Spleen (tissue), 11 donors: ENCODE measurements at regions not wholly inside any gene's neighbourhood (a gene's known extent, or its start where the extent isn't known, plus 50 kb on each side); places are given as distances from the start of the nearest gene placed in this dataset.

Experiments
- DNase-seq: peaks from one replicate; pipeline ENCODE4 v3.0.0-alpha.2; 2020
- H3K27ac ChIP-seq, 8 donors: fragments of 200-600 bp; sonication (generic) in 7 of 8; 1 replicate in 4 of 8; 2 replicates in 4 of 8; pipeline versions ENCODE4 v1.5.0 to v1.8.0; 2016 to 2021; ENCODE audit warnings: inconsistent platforms in 4 of 8, mild to moderate bottlenecking in 4 of 8, moderate library complexity in 1 of 8
- H3K27me3 ChIP-seq, 7 donors: fragments of 200-600 bp; sonication (generic) in 6 of 7; replicated peaks in 1 of 7; 1 replicate in 4 of 7; 2 replicates in 3 of 7; pipeline versions ENCODE4 v1.5.0 to v1.8.0; 2016 to 2021; ENCODE audit warnings: inconsistent platforms in 3 of 7, mild to moderate bottlenecking in 1 of 7
- H3K36me3 ChIP-seq, 6 donors: fragments of 200-600 bp; sonication (generic) in 5 of 6; 1 replicate in 4 of 6; 2 replicates in 2 of 6; pipeline versions ENCODE4 v1.5.0 to v1.8.0; 2016 to 2021; ENCODE audit warnings: inconsistent platforms in 2 of 6
- H3K4me1 ChIP-seq, 6 donors: fragments of 200-600 bp; sonication (generic) in 5 of 6; 1 replicate in 3 of 6; 2 replicates in 3 of 6; pipeline versions ENCODE4 v1.5.0 to v1.8.0; 2016 to 2021; ENCODE audit warnings: inconsistent platforms in 3 of 6
- H3K4me3 ChIP-seq, 8 donors: fragments of 200-600 bp; sonication (generic) in 7 of 8; 1 replicate in 4 of 8; 2 replicates in 4 of 8; pipeline versions ENCODE4 v1.5.0 to v1.8.0; 2016 to 2021; ENCODE audit warnings: inconsistent platforms in 4 of 8, mild to moderate bottlenecking in 4 of 8, moderate library complexity in 2 of 8
- H3K9me3 ChIP-seq, 8 donors: fragments of 200-600 bp; sonication (generic) in 7 of 8; 1 replicate in 4 of 8; 2 replicates in 4 of 8; pipeline versions ENCODE4 v1.5.0 to v1.8.0; 2016 to 2021; ENCODE audit warnings: inconsistent platforms in 4 of 8
- CTCF ChIP-seq, 11 experiments: fragments of 200-600 bp in 7 of 11; fragments of 450-650 bp in 4 of 11; sonication (generic) in 4 of 11; IDR thresholded peaks in 8 of 11; conservative IDR thresholded peaks in 3 of 11; 1 replicate in 7 of 11; 2 replicates in 4 of 11; pipeline versions ENCODE4 v1.4.0 to v1.8.0; 2016 to 2021; ENCODE audit warnings: antibody characterized with exemption in 11 of 11, inconsistent platforms in 4 of 11, mild to moderate bottlenecking in 1 of 11
- POLR2A ChIP-seq, 3 donors: fragments of 450-650 bp; IDR thresholded peaks; one replicate each; pipeline ENCODE4 v1.5.1; 2017; ENCODE audit warnings: antibody characterized with exemption in 3 of 3, mild to moderate bottlenecking in 1 of 3
- POLR2AphosphoS5 ChIP-seq, 3 donors: sonication (generic); formaldehyde crosslinking; IDR thresholded peaks; one replicate each; pipeline ENCODE4 v1.5.1; 2017; ENCODE audit warnings: antibody characterized with exemption in 3 of 3
- WGBS, 5 donors: extraction: QIAGEN DNeasy Blood & Tissue Kit in 3 of 5; methylation state at CpG; one replicate each; pipeline versions ENCODE4 v1.1.5 to v1.1.7; 2013 to 2018; 5-methylcytosine and 5-hydroxymethylcytosine counted together
- intact Hi-C: fragments of 100-400 bp; cut with DNase I; formaldehyde crosslinking; loops from one replicate; pipeline ENCODE4 v1.15.0; 2023; ENCODE audit warnings: low total_unique reads
- donor health status: healthy with polysubstance abuse.
- donor health status: DM: no; HTN: no; CAD: no; lungs with moderate emphysema.
- donor health status: DM: no; HTN: no; CAD: no.
- donor health status: Bipolar disorder and iron deficiency.
- donor health status: healthy.
- donor health status: DM: no; HTN: no; CAD: no.
- donor health status: DM: yes; HTN: yes; CAD: no.

- intact Hi-C loops, result no loop called here
- no peak overlapping the region for H3K27ac ChIP-seq
- no peaks in the 10 kb centered on the region for H3K4me1 ChIP-seq
- WGBS, 5 donors, result 33 to 44% (median 35%) methylated on average over 4 of the region's 4 CpGs
- no peak for DNase-seq
- H3K27me3 ChIP-seq, result no peaks in the 10 kb centered on the region
- H3K9me3 ChIP-seq, result peaks cover 0 to 3% (median 0%) of the 10 kb centered on the region in 8 donors
- H3K4me3 ChIP-seq, result no peak overlapping the region
- H3K36me3 ChIP-seq, result no peaks in the 10 kb centered on the region
- TF ChIP-seq CTCF (IDR thresholded peaks at IDR 0.05 in 8 of 11, conservative IDR thresholded peaks at IDR 0.05 in 3 of 11) (no peak), POLR2A (IDR thresholded peaks at IDR 0.05) (no peak)
These were observed 421.4 kb upstream of the ZWINT start for GRCh38 chr10:56782503-56782902.

- H3K9me3 ChIP-seq, result peaks cover 0 to 43% (median 26%) of the 10 kb centered on the region in 8 donors
- no peak for DNase-seq
- no peaks in the 10 kb centered on the region for H3K36me3 ChIP-seq
- intact Hi-C loops, result no loop called here
- WGBS, 5 donors, result 17 to 59% (median 38%) methylated on average over 1 of the region's 1 CpG
- H3K27ac ChIP-seq, result no peak overlapping the region
- no peaks in the 10 kb centered on the region for H3K4me1 ChIP-seq
- H3K4me3 ChIP-seq, result no peak overlapping the region
- TF ChIP-seq POLR2AphosphoS5 (IDR thresholded peaks at IDR 0.05), result no peak
- no peak for TF ChIP-seq CTCF (IDR thresholded peaks at IDR 0.05 in 8 of 11, conservative IDR thresholded peaks at IDR 0.05 in 3 of 11)
- no peak for TF ChIP-seq POLR2A (IDR thresholded peaks at IDR 0.05)
- no peaks in the 10 kb centered on the region for H3K27me3 ChIP-seq
These were observed 410.3 kb upstream of the ZWINT start for GRCh38 chr10:56771343-56771742.

GRCh38 chr10:56763090-56763489, 402.0 kb upstream of the ZWINT start:
- intact Hi-C loops, result no loop called here
- no peak for DNase-seq
- no peak overlapping the region for H3K4me3 ChIP-seq
- H3K36me3 ChIP-seq, result no peaks in the 10 kb centered on the region
- no peak overlapping the region for H3K27ac ChIP-seq
- no peaks in the 10 kb centered on the region for H3K4me1 ChIP-seq
- TF ChIP-seq CTCF (IDR thresholded peaks at IDR 0.05 in 8 of 11, conservative IDR thresholded peaks at IDR 0.05 in 3 of 11), result no peak
- TF ChIP-seq POLR2A (IDR thresholded peaks at IDR 0.05), result no peak
- no peak for TF ChIP-seq POLR2AphosphoS5 (IDR thresholded peaks at IDR 0.05)
- H3K9me3 ChIP-seq, result peaks cover 0 to 39% (median 20%) of the 10 kb centered on the region in 8 donors
- WGBS, 5 donors, result 56 to 77% (median 60%) methylated on average over 2 of the region's 2 CpGs
- H3K27me3 ChIP-seq, result no peaks in the 10 kb centered on the region

GRCh38 chr10:56745490-56745889, 384.4 kb upstream of the ZWINT start:
- 49 to 59% (median 50%) methylated on average over 4 of the region's 4 CpGs for WGBS, 5 donors
- Histone ChIP-seq H3K27me3 (no peaks in the 10 kb centered on the region), H3K9me3 (peaks cover 0 to 7% (median 0%) of the 10 kb centered on the region in 8 donors), H3K27ac (no peak overlapping the region), H3K4me3 (no peak overlapping the region), H3K36me3 (no peaks in the 10 kb centered on the region), H3K4me1 (no peaks in the 10 kb centered on the region)
- DNase-seq, result no peak
- TF ChIP-seq POLR2A (IDR thresholded peaks at IDR 0.05) (no peak), POLR2AphosphoS5 (IDR thresholded peaks at IDR 0.05) (no peak), CTCF (IDR thresholded peaks at IDR 0.05 in 8 of 11, conservative IDR thresholded peaks at IDR 0.05 in 3 of 11) (no peak)
- intact Hi-C loops, result no loop called here
